ENCODE measurements at regions not wholly inside any gene's neighbourhood (a gene's known extent, or its start where the extent isn't known, plus 50 kb on each side); places are given as distances from the start of the nearest gene placed in this dataset.

DNA sequence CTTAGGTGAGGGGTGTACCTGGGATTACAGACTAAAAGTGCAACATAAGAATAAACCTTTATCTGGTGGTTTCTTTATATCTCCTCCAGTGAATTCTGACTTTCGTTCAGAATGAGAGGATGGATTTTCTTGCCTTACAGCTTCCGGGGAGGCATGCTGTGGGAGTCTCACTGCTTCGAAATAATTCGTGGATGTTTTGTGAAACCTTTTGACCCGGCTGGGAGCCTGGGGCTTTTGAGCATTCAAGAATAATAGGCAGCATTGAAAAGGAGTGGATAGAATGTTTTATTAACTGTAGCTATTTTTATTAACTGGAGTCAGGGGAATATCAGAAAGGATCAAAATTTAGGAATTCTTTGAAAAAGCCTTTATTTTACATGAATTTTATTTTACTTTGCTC is 149.1 kb downstream of the RWDD3 start:
- H3K36me3 ChIP-seq (ENCODE audit: insufficient read depth, low read length): no peaks in the 10 kb centered on the region
- DNase-seq: no peak
- TF ChIP-seq, protein P1, sequence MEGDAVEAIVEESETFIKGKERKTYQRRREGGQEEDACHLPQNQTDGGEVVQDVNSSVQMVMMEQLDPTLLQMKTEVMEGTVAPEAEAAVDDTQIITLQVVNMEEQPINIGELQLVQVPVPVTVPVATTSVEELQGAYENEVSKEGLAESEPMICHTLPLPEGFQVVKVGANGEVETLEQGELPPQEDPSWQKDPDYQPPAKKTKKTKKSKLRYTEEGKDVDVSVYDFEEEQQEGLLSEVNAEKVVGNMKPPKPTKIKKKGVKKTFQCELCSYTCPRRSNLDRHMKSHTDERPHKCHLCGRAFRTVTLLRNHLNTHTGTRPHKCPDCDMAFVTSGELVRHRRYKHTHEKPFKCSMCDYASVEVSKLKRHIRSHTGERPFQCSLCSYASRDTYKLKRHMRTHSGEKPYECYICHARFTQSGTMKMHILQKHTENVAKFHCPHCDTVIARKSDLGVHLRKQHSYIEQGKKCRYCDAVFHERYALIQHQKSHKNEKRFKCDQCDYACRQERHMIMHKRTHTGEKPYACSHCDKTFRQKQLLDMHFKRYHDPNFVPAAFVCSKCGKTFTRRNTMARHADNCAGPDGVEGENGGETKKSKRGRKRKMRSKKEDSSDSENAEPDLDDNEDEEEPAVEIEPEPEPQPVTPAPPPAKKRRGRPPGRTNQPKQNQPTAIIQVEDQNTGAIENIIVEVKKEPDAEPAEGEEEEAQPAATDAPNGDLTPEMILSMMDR (IDR thresholded peaks at IDR 0.05): no peak
- Mint-ChIP-seq H3K9me3 (peaks cover 2% of the 10 kb centered on the region), H3K4me1 (ENCODE audit: low read depth) (no peaks in the 10 kb centered on the region), H3K27ac (no peak overlapping the region), H3K36me3 (ENCODE audit: low read depth) (no peaks in the 10 kb centered on the region), H3K27me3 (no peaks in the 10 kb centered on the region), H3K4me3 (no peak overlapping the region)
- intact Hi-C loops (cut with DNase I, micrococcal nuclease): no loop called here
- ChIA-PET CTCF (no interaction called here), POLR2A (no interaction called here)
- peaks cover 0 to 4% of the 10 kb centered on the region in 2 experiments for H3K9me3 ChIP-seq (ENCODE audit: control insufficient read depth in 1 of 2, insufficient read depth in 1 of 2, low read length in 2 of 2)
- ATAC-seq (ENCODE audit: poor library complexity): no peak
- H3K4me1 ChIP-seq (ENCODE audit: insufficient read depth, low read length): no peaks in the 10 kb centered on the region
- H3K4me3 ChIP-seq (ENCODE audit: low read length): no peak overlapping the region
- no peak overlapping the region for H3K27ac ChIP-seq (ENCODE audit: low read depth in 1 of 2, low read length in 2 of 2)
- peaks cover 0 to 3% of the 10 kb centered on the region in 2 experiments for H3K27me3 ChIP-seq (ENCODE audit: control insufficient read depth in 1 of 2, insufficient read depth in 2 of 2, low read length in 2 of 2)

DNA sequence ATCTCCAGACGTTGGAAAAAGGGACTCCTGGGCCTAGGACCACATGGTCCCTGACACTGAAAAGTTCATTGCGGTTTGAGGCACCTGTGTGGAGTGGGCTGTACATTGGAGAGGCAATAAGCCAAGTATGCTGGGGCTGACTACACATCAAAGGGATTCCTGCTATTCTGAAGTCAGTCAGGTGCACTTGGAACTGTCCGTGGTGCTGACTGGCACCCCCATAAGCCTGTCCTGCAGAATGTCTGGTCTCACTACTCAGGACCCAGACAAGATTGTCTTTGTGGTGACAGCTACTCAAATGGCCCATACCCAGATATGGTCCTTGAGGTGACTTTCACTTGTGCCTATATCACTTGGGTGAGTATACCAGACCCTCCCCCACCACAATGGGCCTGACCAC is 150.6 kb downstream of the RWDD3 start:
- H3K27ac Mint-ChIP-seq: no peak overlapping the region
- DNase-seq (no peak), ATAC-seq (ENCODE audit: poor library complexity) (no peak)

DNA sequence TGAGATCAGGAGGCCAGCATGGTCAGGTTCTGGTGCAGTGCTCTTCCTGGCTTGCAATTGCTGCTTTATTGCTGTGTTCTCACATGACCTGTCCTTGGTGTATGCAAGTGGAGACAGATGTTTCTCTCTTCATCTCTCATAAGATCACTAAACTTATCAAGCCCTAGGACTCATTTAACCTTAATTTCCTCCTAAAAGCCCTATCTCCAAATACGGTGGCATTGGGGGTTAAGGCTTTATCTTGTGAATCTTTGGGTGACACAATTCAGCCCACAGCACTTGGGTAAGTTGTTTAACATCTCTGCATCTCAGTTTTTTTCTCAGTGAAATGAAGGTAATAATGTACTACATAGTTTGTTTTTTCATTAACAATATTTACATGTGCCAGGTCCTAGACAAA is 152.4 kb downstream of the RWDD3 start:
- ChIA-PET POLR2A (no interaction called here), CTCF (no interaction called here)
- TF ChIP-seq, protein P1 (IDR thresholded peaks at IDR 0.05): no peak
- H3K27me3 Mint-ChIP-seq: no peaks in the 10 kb centered on the region
- no peaks in the 10 kb centered on the region for H3K36me3 Mint-ChIP-seq (ENCODE audit: low read depth)
- no peak overlapping the region for H3K4me3 Mint-ChIP-seq
- Histone ChIP-seq H3K4me1 (ENCODE audit: insufficient read depth, low read length) (no peaks in the 10 kb centered on the region), H3K36me3 (ENCODE audit: insufficient read depth, low read length) (no peaks in the 10 kb centered on the region), H3K27ac (ENCODE audit: low read depth in 1 of 2, low read length in 2 of 2) (no peak overlapping the region), H3K9me3 (ENCODE audit: control insufficient read depth in 1 of 2, insufficient read depth in 1 of 2, low read length in 2 of 2) (no peaks in the 10 kb centered on the region), H3K4me3 (ENCODE audit: low read length) (no peak overlapping the region), H3K27me3 (ENCODE audit: control insufficient read depth in 1 of 2, insufficient read depth in 2 of 2, low read length in 2 of 2) (peaks cover 0 to 3% of the 10 kb centered on the region in 2 experiments)
- no peak overlapping the region for H3K27ac Mint-ChIP-seq
- intact Hi-C loops (cut with DNase I, micrococcal nuclease): no loop called here
- peaks cover 2% of the 10 kb centered on the region for H3K9me3 Mint-ChIP-seq
- H3K4me1 Mint-ChIP-seq (ENCODE audit: low read depth): no peaks in the 10 kb centered on the region
- ATAC-seq (ENCODE audit: poor library complexity): no peak
- DNase-seq: no peak

More for the DNA sequence above, 150.6 kb downstream of the RWDD3 start:
- H3K4me3 Mint-ChIP-seq: no peak overlapping the region
- peaks cover 2% of the 10 kb centered on the region for H3K9me3 Mint-ChIP-seq
- H3K4me1 ChIP-seq (ENCODE audit: insufficient read depth, low read length): no peaks in the 10 kb centered on the region
- intact Hi-C loops (cut with DNase I, micrococcal nuclease): no loop called here
- ChIA-PET POLR2A (no interaction called here), CTCF (no interaction called here)
- H3K27ac ChIP-seq (ENCODE audit: low read depth in 1 of 2, low read length in 2 of 2): no peak overlapping the region
- H3K36me3 ChIP-seq (ENCODE audit: insufficient read depth, low read length): no peaks in the 10 kb centered on the region
- no peaks in the 10 kb centered on the region for H3K27me3 Mint-ChIP-seq
- no peaks in the 10 kb centered on the region for H3K36me3 Mint-ChIP-seq (ENCODE audit: low read depth)
- peaks cover 0 to 3% of the 10 kb centered on the region in 2 experiments for H3K27me3 ChIP-seq (ENCODE audit: control insufficient read depth in 1 of 2, insufficient read depth in 2 of 2, low read length in 2 of 2)
- TF ChIP-seq, protein P1 (IDR thresholded peaks at IDR 0.05): no peak
- H3K4me3 ChIP-seq (ENCODE audit: low read length): no peak overlapping the region
- no peaks in the 10 kb centered on the region for H3K9me3 ChIP-seq (ENCODE audit: control insufficient read depth in 1 of 2, insufficient read depth in 1 of 2, low read length in 2 of 2)
- H3K4me1 Mint-ChIP-seq (ENCODE audit: low read depth): no peaks in the 10 kb centered on the region
